WTC11 (cell line): ENCODE measurements at regions not wholly inside any gene's neighbourhood (a gene's known extent, or its start where the extent isn't known, plus 50 kb on each side); places are given as distances from the start of the nearest gene placed in this dataset.

ENCODE experiments used
- ATAC-seq: fragments of 200-7000 bp; cut with Tn5 transposase; 2 replicates; pipeline ENCODE4 v1.10.0; 2021; ENCODE audit warnings: mild to moderate bottlenecking, moderate library complexity
- CTCF ChIA-PET: fragments of 300-600 bp; sonication (Branson Sonifier 250); formaldehyde crosslinking; loops from one replicate; lab custom pipeline; 2021; ENCODE audit warnings: antibody characterized with exemption; lab: Charles Lee
- POLR2A ChIA-PET: fragments of 350-600 bp; sonication (Branson Sonifier 250); formaldehyde crosslinking; loops from one replicate; lab custom pipeline; 2021; ENCODE audit warnings: antibody characterized with exemption; lab: Charles Lee
- DNase-seq: peaks from one replicate; pipeline ENCODE4 v3.0.0; 2021; ENCODE audit warnings: low spot score
- H3K27ac Mint-ChIP-seq: 2 replicates; pipeline ENCODE4 v1.8.0; 2021; ENCODE audit warnings: mixed read lengths
- H3K27me3 Mint-ChIP-seq: 2 replicates; pipeline ENCODE4 v1.8.0; 2021; ENCODE audit warnings: low read depth, mild to moderate bottlenecking, moderate library complexity, mixed read lengths
- H3K36me3 Mint-ChIP-seq: 2 replicates; pipeline ENCODE4 v1.8.0; 2021; ENCODE audit warnings: mixed read lengths
- H3K4me1 Mint-ChIP-seq: 2 replicates; pipeline ENCODE4 v1.8.0; 2022; ENCODE audit warnings: mixed read lengths
- H3K4me3 Mint-ChIP-seq: 2 replicates; pipeline ENCODE4 v1.8.0; 2021; ENCODE audit warnings: mild to moderate bottlenecking, moderate library complexity, mixed read lengths
- H3K9me3 Mint-ChIP-seq: 2 replicates; pipeline ENCODE4 v1.8.0; 2021; ENCODE audit warnings: mixed read lengths
- ATF1 ChIP-seq: sonication (generic); formaldehyde crosslinking; IDR thresholded peaks from 2 replicates; pipeline ENCODE4 v1.8.1; 2023; ENCODE audit warnings: mild to moderate bottlenecking, moderate library complexity, missing genetic modification reagents
- ATF6 ChIP-seq: sonication (generic); formaldehyde crosslinking; IDR thresholded peaks from 2 replicates; pipeline ENCODE4 v1.8.1; 2023; ENCODE audit warnings: mild to moderate bottlenecking, missing genetic modification reagents
- CREB1 ChIP-seq: sonication (generic); formaldehyde crosslinking; IDR thresholded peaks from 2 replicates; pipeline ENCODE4 v1.8.0; 2023; ENCODE audit warnings: mild to moderate bottlenecking, missing genetic modification reagents
- CTCF ChIP-seq: fragments of 200-600 bp; IDR thresholded peaks from 2 replicates; pipeline ENCODE4 v1.8.0; 2022; ENCODE audit warnings: antibody characterized with exemption
- ETV6 ChIP-seq: sonication (generic); formaldehyde crosslinking; IDR thresholded peaks from 2 replicates; pipeline ENCODE4 v1.8.1; 2022; ENCODE audit warnings: mild to moderate bottlenecking, missing genetic modification reagents
- FOXP1 ChIP-seq: sonication (generic); formaldehyde crosslinking; IDR thresholded peaks from 2 replicates; pipeline ENCODE4 v1.8.0; 2022; ENCODE audit warnings: missing genetic modification reagents, mild to moderate bottlenecking, moderate library complexity, borderline replicate concordance
- GABPB1 ChIP-seq: sonication (generic); formaldehyde crosslinking; IDR thresholded peaks from 2 replicates; pipeline ENCODE4 v1.8.1; 2023; ENCODE audit warnings: mild to moderate bottlenecking, missing genetic modification reagents
- GRHL2 ChIP-seq: fragments of 250-450 bp; sonication (Bioruptor Pico); IDR thresholded peaks from 2 replicates; pipeline ENCODE4 v1.8.0; 2022; ENCODE audit warnings: mild to moderate bottlenecking, moderate library complexity; ENCODE audit not compliant: insufficient replicate concordance, severe bottlenecking
- JAZF1 ChIP-seq: fragments of 250-450 bp; sonication (Bioruptor Pico); IDR thresholded peaks from 2 replicates; pipeline ENCODE4 v1.9.0; 2021; ENCODE audit warnings: moderate library complexity, mild to moderate bottlenecking, inconsistent platforms
- MLX ChIP-seq: sonication (generic); formaldehyde crosslinking; IDR thresholded peaks from 2 replicates; pipeline ENCODE4 v1.8.1; 2023; ENCODE audit warnings: mild to moderate bottlenecking, missing genetic modification reagents, moderate library complexity
- NFATC4 ChIP-seq: fragments of 250-450 bp; sonication (Bioruptor Pico); IDR thresholded peaks from 2 replicates; pipeline ENCODE4 v1.9.0; 2021; ENCODE audit warnings: mild to moderate bottlenecking
- NFE2L1 ChIP-seq: sonication (generic); formaldehyde crosslinking; IDR thresholded peaks from 2 replicates; pipeline ENCODE4 v1.8.1; 2023; ENCODE audit warnings: missing genetic modification reagents
- RORB ChIP-seq: fragments of 250-450 bp; sonication (Bioruptor Pico); IDR thresholded peaks from 2 replicates; pipeline ENCODE4 v1.9.0; 2021; ENCODE audit warnings: mild to moderate bottlenecking
- SP1 ChIP-seq: sonication (generic); formaldehyde crosslinking; conservative IDR thresholded peaks from 2 replicates; pipeline ENCODE4 v1.8.1; 2022; ENCODE audit warnings: missing genetic modification reagents
- ZBTB21 ChIP-seq: sonication (generic); formaldehyde crosslinking; IDR thresholded peaks from 2 replicates; pipeline ENCODE4 v1.8.1; 2023; ENCODE audit warnings: mild to moderate bottlenecking, missing genetic modification reagents, borderline replicate concordance
- ZNF138 ChIP-seq: sonication (generic); formaldehyde crosslinking; conservative IDR thresholded peaks from 2 replicates; pipeline ENCODE4 v1.8.1; 2022; ENCODE audit warnings: mild to moderate bottlenecking, moderate library complexity, missing genetic modification reagents
- ZNF232 ChIP-seq: sonication (generic); formaldehyde crosslinking; IDR thresholded peaks from 2 replicates; pipeline ENCODE4 v1.8.0; 2022; ENCODE audit warnings: mild to moderate bottlenecking, missing genetic modification reagents
- ZNF423 ChIP-seq: fragments of 250-450 bp; sonication (Bioruptor Pico); IDR thresholded peaks from 2 replicates; pipeline ENCODE4 v2.1.2; 2022; ENCODE audit warnings: mild to moderate bottlenecking, moderate library complexity
- TF ChIP-seq, protein P1 (sequence below): sonication (generic); formaldehyde crosslinking; IDR thresholded peaks from 2 replicates; pipeline ENCODE4 v1.8.0; 2022; ENCODE audit warnings: missing genetic modification reagents
- TF ChIP-seq, protein P2 (sequence below): fragments of 250-450 bp; sonication (Bioruptor Pico); IDR thresholded peaks from 2 replicates; pipeline ENCODE4 v1.9.0; 2021; ENCODE audit warnings: mild to moderate bottlenecking, borderline replicate concordance

GRCh38 chr4:152098365-152099060, 337.7 kb upstream of the GATB start:
- CTCF ChIA-PET: no interaction called here
- DNase-seq (no peak), ATAC-seq (no peak)
- no peaks in the 10 kb centered on the region for H3K36me3 Mint-ChIP-seq
- no peaks in the 10 kb centered on the region for H3K9me3 Mint-ChIP-seq
- TF ChIP-seq ETV6 (CRISPR knock-in tag): no peak
- TF ChIP-seq ATF1 (CRISPR knock-in tag): no peak
- no peak for TF ChIP-seq CREB1
- TF ChIP-seq, protein P1, sequence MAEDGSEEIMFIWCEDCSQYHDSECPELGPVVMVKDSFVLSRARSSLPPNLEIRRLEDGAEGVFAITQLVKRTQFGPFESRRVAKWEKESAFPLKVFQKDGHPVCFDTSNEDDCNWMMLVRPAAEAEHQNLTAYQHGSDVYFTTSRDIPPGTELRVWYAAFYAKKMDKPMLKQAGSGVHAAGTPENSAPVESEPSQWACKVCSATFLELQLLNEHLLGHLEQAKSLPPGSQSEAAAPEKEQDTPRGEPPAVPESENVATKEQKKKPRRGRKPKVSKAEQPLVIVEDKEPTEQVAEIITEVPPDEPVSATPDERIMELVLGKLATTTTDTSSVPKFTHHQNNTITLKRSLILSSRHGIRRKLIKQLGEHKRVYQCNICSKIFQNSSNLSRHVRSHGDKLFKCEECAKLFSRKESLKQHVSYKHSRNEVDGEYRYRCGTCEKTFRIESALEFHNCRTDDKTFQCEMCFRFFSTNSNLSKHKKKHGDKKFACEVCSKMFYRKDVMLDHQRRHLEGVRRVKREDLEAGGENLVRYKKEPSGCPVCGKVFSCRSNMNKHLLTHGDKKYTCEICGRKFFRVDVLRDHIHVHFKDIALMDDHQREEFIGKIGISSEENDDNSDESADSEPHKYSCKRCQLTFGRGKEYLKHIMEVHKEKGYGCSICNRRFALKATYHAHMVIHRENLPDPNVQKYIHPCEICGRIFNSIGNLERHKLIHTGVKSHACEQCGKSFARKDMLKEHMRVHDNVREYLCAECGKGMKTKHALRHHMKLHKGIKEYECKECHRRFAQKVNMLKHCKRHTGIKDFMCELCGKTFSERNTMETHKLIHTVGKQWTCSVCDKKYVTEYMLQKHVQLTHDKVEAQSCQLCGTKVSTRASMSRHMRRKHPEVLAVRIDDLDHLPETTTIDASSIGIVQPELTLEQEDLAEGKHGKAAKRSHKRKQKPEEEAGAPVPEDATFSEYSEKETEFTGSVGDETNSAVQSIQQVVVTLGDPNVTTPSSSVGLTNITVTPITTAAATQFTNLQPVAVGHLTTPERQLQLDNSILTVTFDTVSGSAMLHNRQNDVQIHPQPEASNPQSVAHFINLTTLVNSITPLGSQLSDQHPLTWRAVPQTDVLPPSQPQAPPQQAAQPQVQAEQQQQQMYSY (CRISPR knock-in tag): no peak
- TF ChIP-seq ZNF232 (CRISPR knock-in tag): no peak
- TF ChIP-seq JAZF1 (CRISPR knock-in tag): no peak
- no peak for TF ChIP-seq CTCF
- POLR2A ChIA-PET: no interaction called here
- no peak overlapping the region for H3K27ac Mint-ChIP-seq
- H3K4me1 Mint-ChIP-seq: peaks cover 17% of the 10 kb centered on the region
- no peak overlapping the region for H3K4me3 Mint-ChIP-seq
- no peaks in the 10 kb centered on the region; the same call in 1 of the 2 replicates for H3K27me3 Mint-ChIP-seq

- H3K27ac Mint-ChIP-seq: no peak overlapping the region
- no peaks in the 10 kb centered on the region for H3K9me3 Mint-ChIP-seq
- ChIA-PET POLR2A (no interaction called here), CTCF (no interaction called here)
- no peak for TF ChIP-seq RORB
- TF ChIP-seq ZNF138 (CRISPR knock-in tag): no peak
- no peak for TF ChIP-seq GABPB1 (CRISPR knock-in tag)
- no peak for TF ChIP-seq ZNF423 (CRISPR knock-in tag)
- TF ChIP-seq, protein P2, sequence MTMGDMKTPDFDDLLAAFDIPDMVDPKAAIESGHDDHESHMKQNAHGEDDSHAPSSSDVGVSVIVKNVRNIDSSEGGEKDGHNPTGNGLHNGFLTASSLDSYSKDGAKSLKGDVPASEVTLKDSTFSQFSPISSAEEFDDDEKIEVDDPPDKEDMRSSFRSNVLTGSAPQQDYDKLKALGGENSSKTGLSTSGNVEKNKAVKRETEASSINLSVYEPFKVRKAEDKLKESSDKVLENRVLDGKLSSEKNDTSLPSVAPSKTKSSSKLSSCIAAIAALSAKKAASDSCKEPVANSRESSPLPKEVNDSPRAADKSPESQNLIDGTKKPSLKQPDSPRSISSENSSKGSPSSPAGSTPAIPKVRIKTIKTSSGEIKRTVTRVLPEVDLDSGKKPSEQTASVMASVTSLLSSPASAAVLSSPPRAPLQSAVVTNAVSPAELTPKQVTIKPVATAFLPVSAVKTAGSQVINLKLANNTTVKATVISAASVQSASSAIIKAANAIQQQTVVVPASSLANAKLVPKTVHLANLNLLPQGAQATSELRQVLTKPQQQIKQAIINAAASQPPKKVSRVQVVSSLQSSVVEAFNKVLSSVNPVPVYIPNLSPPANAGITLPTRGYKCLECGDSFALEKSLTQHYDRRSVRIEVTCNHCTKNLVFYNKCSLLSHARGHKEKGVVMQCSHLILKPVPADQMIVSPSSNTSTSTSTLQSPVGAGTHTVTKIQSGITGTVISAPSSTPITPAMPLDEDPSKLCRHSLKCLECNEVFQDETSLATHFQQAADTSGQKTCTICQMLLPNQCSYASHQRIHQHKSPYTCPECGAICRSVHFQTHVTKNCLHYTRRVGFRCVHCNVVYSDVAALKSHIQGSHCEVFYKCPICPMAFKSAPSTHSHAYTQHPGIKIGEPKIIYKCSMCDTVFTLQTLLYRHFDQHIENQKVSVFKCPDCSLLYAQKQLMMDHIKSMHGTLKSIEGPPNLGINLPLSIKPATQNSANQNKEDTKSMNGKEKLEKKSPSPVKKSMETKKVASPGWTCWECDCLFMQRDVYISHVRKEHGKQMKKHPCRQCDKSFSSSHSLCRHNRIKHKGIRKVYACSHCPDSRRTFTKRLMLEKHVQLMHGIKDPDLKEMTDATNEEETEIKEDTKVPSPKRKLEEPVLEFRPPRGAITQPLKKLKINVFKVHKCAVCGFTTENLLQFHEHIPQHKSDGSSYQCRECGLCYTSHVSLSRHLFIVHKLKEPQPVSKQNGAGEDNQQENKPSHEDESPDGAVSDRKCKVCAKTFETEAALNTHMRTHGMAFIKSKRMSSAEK (CRISPR knock-in tag): no peak
- TF ChIP-seq ZBTB21: no peak
- H3K4me1 Mint-ChIP-seq: peaks cover 17% of the 10 kb centered on the region
- ATAC-seq (no peak), DNase-seq (no peak)
- no peaks in the 10 kb centered on the region; the same call in 1 of the 2 replicates for H3K27me3 Mint-ChIP-seq
- H3K4me3 Mint-ChIP-seq: no peak overlapping the region
- H3K36me3 Mint-ChIP-seq: no peaks in the 10 kb centered on the region
Measured at GRCh38 chr4:152097371-152097770, 336.6 kb upstream of the GATB start.

- no peak for ATAC-seq
- no peak overlapping the region for H3K4me3 Mint-ChIP-seq
- H3K27ac Mint-ChIP-seq: no peak overlapping the region
- ChIA-PET CTCF (no interaction called here), POLR2A (no interaction called here)
- no peak for DNase-seq
- H3K4me1 Mint-ChIP-seq: peaks cover 6% of the 10 kb centered on the region
- no peak for TF ChIP-seq NFE2L1 (CRISPR knock-in tag)
- TF ChIP-seq FOXP1 (CRISPR knock-in tag): no peak
- no peak for TF ChIP-seq CREB1
- no peak for TF ChIP-seq ATF6 (CRISPR knock-in tag)
- TF ChIP-seq GABPB1 (CRISPR knock-in tag): no peak
- TF ChIP-seq NFATC4 (CRISPR knock-in tag): no peak
- TF ChIP-seq SP1 (CRISPR knock-in tag): no peak
- no peak for TF ChIP-seq MLX (CRISPR knock-in tag)
- TF ChIP-seq GRHL2 (CRISPR knock-in tag): no peak
- no peaks in the 10 kb centered on the region for H3K9me3 Mint-ChIP-seq
- no peaks in the 10 kb centered on the region for H3K36me3 Mint-ChIP-seq
- H3K27me3 Mint-ChIP-seq: no peaks in the 10 kb centered on the region; the same call in 1 of the 2 replicates
Measured at GRCh38 chr4:152095701-152096070, 334.9 kb upstream of the GATB start.
